OCI-LY7 (cell line): ENCODE measurements at regions not wholly inside any gene's neighbourhood (a gene's known extent, or its start where the extent isn't known, plus 50 kb on each side); places are given as distances from the start of the nearest gene placed in this dataset.

Experiments used
- BruUV-seq: library from RNA; stranded (reverse); fragments of 400-500 nt; replicated peaks from 2 replicates; lab custom pipeline; 2021; lab: Mats Ljungman, UMichigan
- CTCF ChIA-PET: fragments of 300-600 bp; sonication (Branson Sonifier 250); formaldehyde crosslinking; loops from one replicate; lab custom pipeline; 2022; ENCODE audit warnings: antibody characterized with exemption; ENCODE audit not compliant: unreplicated experiment; lab: Charles Lee
- POLR2A ChIA-PET: fragments of 300-600 bp; sonication (Branson Sonifier 250); formaldehyde crosslinking; loops from one replicate; lab custom pipeline; 2022; ENCODE audit warnings: antibody characterized with exemption; lab: Charles Lee
- DNase-seq: peaks from one replicate; pipeline ENCODE4 v3.0.0-alpha.2; 2015; ENCODE audit warnings: low spot score
- H2AFZ ChIP-seq: fragments of 200-600 bp; sonication (generic), shearing (Covaris generic); 2 replicates; pipeline ENCODE4 v1.6.1; 2014; ENCODE audit warnings: mild to moderate bottlenecking, antibody characterized with exemption, low read length, moderate library complexity
- H3K27ac ChIP-seq: fragments of 200-600 bp; sonication (generic); 2 replicates; pipeline ENCODE4 v1.5.1; 2014; ENCODE audit warnings: mixed run types, low read depth, mild to moderate bottlenecking, moderate library complexity, low read length, inconsistent platforms; ENCODE audit not compliant: poor library complexity, severe bottlenecking
- H3K36me3 ChIP-seq: fragments of 200-600 bp; sonication (generic); 2 replicates; pipeline ENCODE4 v1.6.1; 2014; ENCODE audit warnings: mild to moderate bottlenecking, antibody characterized with exemption, low read length, moderate library complexity, mixed read lengths; ENCODE audit not compliant: insufficient read depth
- H3K4me1 ChIP-seq: fragments of 200-600 bp; sonication (generic); 2 replicates; pipeline ENCODE4 v1.5.1; 2014; ENCODE audit warnings: mild to moderate bottlenecking, low read length; ENCODE audit not compliant: insufficient read depth, poor library complexity, severe bottlenecking
- H3K4me2 ChIP-seq: fragments of 200-600 bp; sonication (generic); 2 replicates; pipeline ENCODE4 v1.6.1; 2014; ENCODE audit warnings: mild to moderate bottlenecking, low read length
- H3K4me3 ChIP-seq: fragments of 200-600 bp; sonication (generic); 2 replicates; pipeline ENCODE4 v1.5.1; 2014; ENCODE audit warnings: mild to moderate bottlenecking, low read depth, low read length; ENCODE audit not compliant: poor library complexity, severe bottlenecking
- H3K79me2 ChIP-seq: fragments of 200-600 bp; sonication (generic); 2 replicates; pipeline ENCODE4 v1.6.1; 2016; ENCODE audit warnings: low read depth, mild to moderate bottlenecking, low read length, moderate library complexity, mixed read lengths; ENCODE audit not compliant: insufficient read depth
- H3K9me2 ChIP-seq: fragments of 200-600 bp; sonication (generic); 2 replicates; pipeline ENCODE4 v1.6.1; 2016; ENCODE audit warnings: mild to moderate bottlenecking, low read length, mixed read lengths; ENCODE audit not compliant: insufficient read depth
- H3K9me3 ChIP-seq: fragments of 200-600 bp; sonication (generic); 2 replicates; pipeline ENCODE4 v1.6.1; 2014; ENCODE audit warnings: mild to moderate bottlenecking, mixed run types, low read length, mixed read lengths
- H4K20me1 ChIP-seq: fragments of 200-600 bp; sonication (generic); 2 replicates; pipeline ENCODE4 v1.6.1; 2014; ENCODE audit warnings: mild to moderate bottlenecking, antibody characterized with exemption, low read length, moderate library complexity, mixed read lengths; ENCODE audit not compliant: insufficient read depth
- EZH2phosphoT487 ChIP-seq: fragments of 200-600 bp; sonication (generic); IDR thresholded peaks from 2 replicates; pipeline ENCODE4 v1.6.1; 2018; ENCODE audit warnings: low read depth, borderline replicate concordance, mild to moderate bottlenecking, mixed run types, antibody characterized with exemption, low read length, moderate library complexity, mixed read lengths
- intact Hi-C: fragments of 100-400 bp; cut with micrococcal nuclease; formaldehyde crosslinking; loops from one replicate; pipeline ENCODE4 v1.10.0; 2022; ENCODE audit not compliant: unreplicated experiment
- TF ChIP-seq, protein P1 (sequence below): fragments of 200-600 bp; sonication (generic); conservative IDR thresholded peaks from 2 replicates; pipeline ENCODE4 v1.5.1; 2014; ENCODE audit warnings: mild to moderate bottlenecking, antibody characterized with exemption, low read length, moderate library complexity, mixed read lengths

GRCh38 chr3:54042259-54042823 lies 80.0 kb upstream of the CACNA2D3 start:
- Histone ChIP-seq H3K9me3 (no peaks in the 10 kb centered on the region), H2AFZ (no peak overlapping the region), H4K20me1 (no peaks in the 10 kb centered on the region), H3K9me2 (no peaks in the 10 kb centered on the region), H3K4me3 (no peak overlapping the region), H3K36me3 (no peaks in the 10 kb centered on the region), H3K27ac (no peak overlapping the region), H3K4me2 (no peak overlapping the region), H3K4me1 (no peaks in the 10 kb centered on the region), H3K79me2 (no peaks in the 10 kb centered on the region)
- POLR2A ChIA-PET, result no interaction called here
- DNase-seq, result no peak
- CTCF ChIA-PET, result no interaction called here
- intact Hi-C loops, result no loop called here
- no peak for TF ChIP-seq EZH2phosphoT487
- TF ChIP-seq, protein P1, sequence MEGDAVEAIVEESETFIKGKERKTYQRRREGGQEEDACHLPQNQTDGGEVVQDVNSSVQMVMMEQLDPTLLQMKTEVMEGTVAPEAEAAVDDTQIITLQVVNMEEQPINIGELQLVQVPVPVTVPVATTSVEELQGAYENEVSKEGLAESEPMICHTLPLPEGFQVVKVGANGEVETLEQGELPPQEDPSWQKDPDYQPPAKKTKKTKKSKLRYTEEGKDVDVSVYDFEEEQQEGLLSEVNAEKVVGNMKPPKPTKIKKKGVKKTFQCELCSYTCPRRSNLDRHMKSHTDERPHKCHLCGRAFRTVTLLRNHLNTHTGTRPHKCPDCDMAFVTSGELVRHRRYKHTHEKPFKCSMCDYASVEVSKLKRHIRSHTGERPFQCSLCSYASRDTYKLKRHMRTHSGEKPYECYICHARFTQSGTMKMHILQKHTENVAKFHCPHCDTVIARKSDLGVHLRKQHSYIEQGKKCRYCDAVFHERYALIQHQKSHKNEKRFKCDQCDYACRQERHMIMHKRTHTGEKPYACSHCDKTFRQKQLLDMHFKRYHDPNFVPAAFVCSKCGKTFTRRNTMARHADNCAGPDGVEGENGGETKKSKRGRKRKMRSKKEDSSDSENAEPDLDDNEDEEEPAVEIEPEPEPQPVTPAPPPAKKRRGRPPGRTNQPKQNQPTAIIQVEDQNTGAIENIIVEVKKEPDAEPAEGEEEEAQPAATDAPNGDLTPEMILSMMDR, result no peak
- no TSS peak for BruUV-seq

GRCh38 chr3:54040476-54040875 lies 81.9 kb upstream of the CACNA2D3 start:
- CTCF ChIA-PET, result no interaction called here
- H2AFZ ChIP-seq, result no peak overlapping the region
- H3K4me3 ChIP-seq, result no peak overlapping the region
- no peak overlapping the region for H3K27ac ChIP-seq
- no peak for DNase-seq
- BruUV-seq, result no TSS peak
- no peaks in the 10 kb centered on the region for H3K79me2 ChIP-seq
- H3K36me3 ChIP-seq, result no peaks in the 10 kb centered on the region
- intact Hi-C loops, result no loop called here
- no peaks in the 10 kb centered on the region for H3K9me3 ChIP-seq
- POLR2A ChIA-PET, result no interaction called here
- TF ChIP-seq, protein P1, result no peak
- no peak for TF ChIP-seq EZH2phosphoT487
- H4K20me1 ChIP-seq, result no peaks in the 10 kb centered on the region
- no peaks in the 10 kb centered on the region for H3K4me1 ChIP-seq
- H3K4me2 ChIP-seq, result no peak overlapping the region
- no peaks in the 10 kb centered on the region for H3K9me2 ChIP-seq

- no peaks in the 10 kb centered on the region for H3K79me2 ChIP-seq
- H3K4me3 ChIP-seq, result no peak overlapping the region
- H3K9me2 ChIP-seq, result no peaks in the 10 kb centered on the region
- DNase-seq, result no peak
- no peak overlapping the region for H2AFZ ChIP-seq
- H4K20me1 ChIP-seq, result no peaks in the 10 kb centered on the region
- POLR2A ChIA-PET, result no interaction called here
- no peak overlapping the region for H3K4me2 ChIP-seq
- H3K4me1 ChIP-seq, result no peaks in the 10 kb centered on the region
- H3K36me3 ChIP-seq, result no peaks in the 10 kb centered on the region
- no peaks in the 10 kb centered on the region for H3K9me3 ChIP-seq
- no peak overlapping the region for H3K27ac ChIP-seq
- BruUV-seq, result no TSS peak
- intact Hi-C loops, result no loop called here
- TF ChIP-seq, protein P1, result no peak
- TF ChIP-seq EZH2phosphoT487, result no peak
- CTCF ChIA-PET, result no interaction called here
Observed at GRCh38 chr3:54038391-54038790, 84.0 kb upstream of the CACNA2D3 start.
